ENCODE measurements at regions not wholly inside any gene's neighbourhood (a gene's known extent, or its start where the extent isn't known, plus 50 kb on each side); places are given as distances from the start of the nearest gene placed in this dataset.

DNA sequence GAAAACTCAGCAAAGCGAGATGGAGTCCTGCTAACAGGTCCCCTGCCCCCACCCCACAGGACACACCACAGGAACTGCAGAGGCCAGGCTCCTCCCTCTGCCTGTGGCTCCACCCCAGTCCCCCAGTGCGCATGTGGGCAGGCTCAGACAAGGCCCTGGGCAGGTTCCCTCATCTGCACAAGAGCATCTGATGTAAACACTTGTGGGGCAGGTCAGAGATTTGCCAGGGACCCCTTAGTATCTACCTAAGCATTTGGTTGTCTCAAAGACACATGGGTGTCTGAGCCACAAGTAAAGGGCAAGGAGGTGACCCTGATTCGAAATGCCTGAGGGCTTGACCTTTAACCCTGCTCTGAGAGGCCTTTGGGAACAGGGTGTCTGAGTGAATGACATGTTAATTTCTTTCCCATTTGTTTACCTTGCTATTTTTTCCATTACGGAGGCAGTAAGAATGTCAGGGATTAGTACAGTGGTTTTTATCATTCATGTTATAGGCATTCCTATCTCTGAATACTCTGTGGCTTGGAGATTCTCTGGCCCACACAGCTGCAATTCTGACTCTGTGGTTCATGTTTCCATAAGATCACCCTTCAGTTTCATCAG is 85.3 kb downstream of the ZNF518B start:
- Histone ChIP-seq H3K9me3 (no peaks in the 10 kb centered on the region), H3K4me1 (no peaks in the 10 kb centered on the region), H3K27me3 (no peaks in the 10 kb centered on the region), H3K4me3 (no peak overlapping the region), H3K27ac (no peak overlapping the region), H3K36me3 (no peaks in the 10 kb centered on the region)
- no peak for TF ChIP-seq CTCF (IDR thresholded peaks at IDR 0.05)
- DNase-seq = no peak
- intact Hi-C loops (cut with DNase I; ENCODE audit: low total_unique reads) = no loop called here

DNA sequence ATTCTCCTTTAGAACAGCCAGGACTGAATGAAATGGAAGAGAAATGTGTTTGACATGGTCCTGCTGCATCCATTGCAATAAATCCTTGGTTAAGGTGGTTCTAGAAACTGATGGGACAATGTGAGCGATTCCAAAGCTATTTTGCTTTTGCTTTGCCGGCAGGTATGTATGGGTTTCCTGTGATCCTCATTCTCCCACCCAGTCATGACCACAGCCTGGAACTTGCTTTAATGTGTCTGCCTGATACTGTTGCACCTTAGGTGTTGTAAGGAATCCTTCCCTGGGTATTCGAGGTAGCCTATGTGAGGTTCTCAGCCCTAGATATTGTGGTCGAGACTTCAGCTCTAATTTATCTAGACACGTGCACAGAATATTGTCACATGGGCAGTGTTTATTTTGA is 86.1 kb downstream of the ZNF518B start:
- no peak for DNase-seq
- no peak for TF ChIP-seq CTCF (IDR thresholded peaks at IDR 0.05)
- Histone ChIP-seq H3K9me3 (no peaks in the 10 kb centered on the region), H3K36me3 (no peaks in the 10 kb centered on the region), H3K27me3 (no peaks in the 10 kb centered on the region), H3K4me3 (no peak overlapping the region), H3K27ac (no peak overlapping the region), H3K4me1 (no peaks in the 10 kb centered on the region)
- intact Hi-C loops (cut with DNase I; ENCODE audit: low total_unique reads) = no loop called here

DNA sequence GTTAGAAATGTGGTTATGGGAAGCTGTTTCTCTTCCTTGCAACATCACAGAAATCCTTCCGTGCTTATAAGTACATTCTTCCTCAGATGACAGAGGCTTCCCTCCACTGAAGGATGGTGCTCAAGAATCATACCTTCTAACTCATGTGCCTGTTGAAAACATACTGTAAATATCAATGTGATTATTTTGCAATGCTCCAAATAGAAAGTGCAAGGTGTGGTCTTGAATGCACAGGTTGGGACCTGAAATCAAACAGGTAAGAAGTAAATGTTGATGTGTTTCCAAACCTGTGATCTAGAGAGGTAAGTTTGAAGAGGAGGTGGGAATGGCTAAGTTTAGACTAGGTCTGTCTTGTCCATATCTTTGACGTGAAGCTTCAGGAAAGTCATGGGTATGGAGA is 87.7 kb downstream of the ZNF518B start:
- no peak for TF ChIP-seq CTCF (IDR thresholded peaks at IDR 0.05)
- no peaks in the 10 kb centered on the region for H3K36me3 ChIP-seq
- H3K4me3 ChIP-seq = no peak overlapping the region
- H3K4me1 ChIP-seq = no peaks in the 10 kb centered on the region
- no peaks in the 10 kb centered on the region for H3K9me3 ChIP-seq
- H3K27me3 ChIP-seq = no peaks in the 10 kb centered on the region
- no peak for DNase-seq
- H3K27ac ChIP-seq = no peak overlapping the region
- intact Hi-C loops (cut with DNase I; ENCODE audit: low total_unique reads) = no loop called here

- no peak for DNase-seq
- TF ChIP-seq CTCF (IDR thresholded peaks at IDR 0.05) = no peak
- Histone ChIP-seq H3K27ac (no peak overlapping the region), H3K9me3 (no peaks in the 10 kb centered on the region), H3K36me3 (no peaks in the 10 kb centered on the region), H3K27me3 (no peaks in the 10 kb centered on the region), H3K4me1 (no peaks in the 10 kb centered on the region), H3K4me3 (no peak overlapping the region)
- intact Hi-C loops (cut with DNase I; ENCODE audit: low total_unique reads) = no loop called here
These were observed 90.6 kb downstream of the ZNF518B start for GRCh38 chr4:10366628-10367027.

DNA sequence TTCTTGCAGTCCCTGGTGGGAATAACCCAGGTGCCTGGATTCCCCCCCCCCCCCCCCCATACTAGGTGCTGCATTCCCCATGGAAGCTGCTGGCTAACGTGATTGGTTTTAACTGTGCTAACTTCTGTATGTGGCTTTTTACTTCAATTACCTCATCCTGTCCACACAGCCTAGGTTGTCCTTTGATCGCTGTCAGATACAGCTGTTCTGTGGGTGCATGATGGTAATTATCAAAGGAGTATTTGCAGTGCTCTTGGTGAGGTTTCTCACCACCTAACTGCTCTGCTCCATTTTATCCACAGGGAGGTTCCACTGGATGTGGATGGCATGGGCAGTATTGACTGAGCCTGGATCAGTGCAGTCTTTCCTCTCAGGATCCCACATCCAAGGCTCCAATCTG is 93.0 kb downstream of the ZNF518B start:
- H3K4me3 ChIP-seq = no peak overlapping the region
- no peaks in the 10 kb centered on the region for H3K36me3 ChIP-seq
- H3K4me1 ChIP-seq = no peaks in the 10 kb centered on the region
- TF ChIP-seq CTCF (IDR thresholded peaks at IDR 0.05) = no peak
- no peak overlapping the region for H3K27ac ChIP-seq
- DNase-seq = no peak
- intact Hi-C loops (cut with DNase I; ENCODE audit: low total_unique reads) = no loop called here
- H3K27me3 ChIP-seq = no peaks in the 10 kb centered on the region
- no peaks in the 10 kb centered on the region for H3K9me3 ChIP-seq

GRCh38 chr4:10354746-10355145 is 102.5 kb downstream of the ZNF518B start:
- TF ChIP-seq CTCF (IDR thresholded peaks at IDR 0.05) = no peak
- H3K36me3 ChIP-seq = no peaks in the 10 kb centered on the region
- H3K9me3 ChIP-seq = no peaks in the 10 kb centered on the region
- DNase-seq = no peak
- intact Hi-C loops (cut with DNase I; ENCODE audit: low total_unique reads) = no loop called here
- no peak overlapping the region for H3K4me3 ChIP-seq
- H3K4me1 ChIP-seq = no peaks in the 10 kb centered on the region
- H3K27me3 ChIP-seq = no peaks in the 10 kb centered on the region
- no peak overlapping the region for H3K27ac ChIP-seq

Measured in tibial artery (tissue), 4 donors.